Keratinocyte (primary cell): ENCODE measurements at regions not wholly inside any gene's neighbourhood (a gene's known extent, or its start where the extent isn't known, plus 50 kb on each side); places are given as distances from the start of the nearest gene placed in this dataset.

ENCODE experiments used
- DNase-seq: peaks from one replicate; pipeline ENCODE4 v3.0.0-alpha.2; 2011; ENCODE audit warnings: low read depth, missing footprints, low spot score
- FAIRE-seq: peaks from 2 replicates; lab custom pipeline; 2011; peaks lifted over from hg19 to GRCh38; lab: Jason Lieb, UNC
- H2AFZ ChIP-seq: 2 replicates; pipeline ENCODE4 v1.6.0; 2012; ENCODE audit warnings: low read length, control low read depth, inconsistent platforms; ENCODE audit not compliant: control insufficient read depth
- H3K27ac ChIP-seq: 2 replicates; pipeline ENCODE4 v1.5.1; 2011; ENCODE audit warnings: low read length; ENCODE audit not compliant: control insufficient read depth, insufficient read depth
- H3K27me3 ChIP-seq: 3 replicates; pipeline ENCODE4 v1.6.0; 2011; ENCODE audit warnings: low read length; ENCODE audit not compliant: control insufficient read depth, insufficient read depth; ENCODE audit errors: extremely low read depth
- H3K36me3 ChIP-seq, 2 experiments: 2 replicates in 1 of 2; 3 replicates in 1 of 2; pipeline ENCODE4 v1.5.1; 2011; ENCODE audit warnings: low read length in 2 of 2, mild to moderate bottlenecking in 1 of 2; ENCODE audit not compliant: control insufficient read depth in 2 of 2, insufficient read depth in 2 of 2; ENCODE audit errors: extremely low read depth in 1 of 2
- H3K4me1 ChIP-seq: 3 replicates; pipeline ENCODE4 v1.5.1; 2011; ENCODE audit warnings: low read length; ENCODE audit not compliant: control insufficient read depth, insufficient read depth; ENCODE audit errors: extremely low read depth
- H3K4me2 ChIP-seq: 3 replicates; pipeline ENCODE4 v1.6.0; 2011; ENCODE audit warnings: low read depth, low read length; ENCODE audit not compliant: control insufficient read depth, insufficient read depth; ENCODE audit errors: extremely low read depth
- H3K4me3 ChIP-seq, 3 experiments: fragments of 200-600 bp in 1 of 3; sonication (generic) in 1 of 3; 2 replicates in 2 of 3; 3 replicates in 1 of 3; pipeline ENCODE4 v1.5.1; 2011 to 2016; ENCODE audit warnings: low read length in 3 of 3, mild to moderate bottlenecking in 3 of 3, control low read depth in 2 of 3, inconsistent platforms in 1 of 3, low read depth in 1 of 3, mixed read lengths in 1 of 3, mixed run types in 1 of 3, moderate library complexity in 1 of 3; ENCODE audit not compliant: control insufficient read depth in 2 of 3, insufficient read depth in 2 of 3; ENCODE audit errors: extremely low read depth in 1 of 3
- H3K79me2 ChIP-seq: 2 replicates; pipeline ENCODE4 v1.6.0; 2012; ENCODE audit warnings: low read length; ENCODE audit not compliant: control insufficient read depth, insufficient read depth
- H3K9ac ChIP-seq: 3 replicates; pipeline ENCODE4 v1.6.0; 2011; ENCODE audit warnings: low read length; ENCODE audit not compliant: control insufficient read depth, insufficient read depth; ENCODE audit errors: extremely low read depth
- H3K9me1 ChIP-seq: 3 replicates; pipeline ENCODE4 v1.6.0; 2011; ENCODE audit warnings: low read length; ENCODE audit not compliant: control insufficient read depth, insufficient read depth; ENCODE audit errors: extremely low read depth
- H3K9me3 ChIP-seq: 2 replicates; pipeline ENCODE4 v1.5.1; 2012; ENCODE audit warnings: low read depth, low read length; ENCODE audit not compliant: control insufficient read depth
- H4K20me1 ChIP-seq: 3 replicates; pipeline ENCODE4 v1.6.0; 2011; ENCODE audit warnings: low read length; ENCODE audit not compliant: control insufficient read depth, insufficient read depth; ENCODE audit errors: extremely low read depth
- EZH2 ChIP-seq: IDR thresholded peaks from one replicate; pipeline ENCODE4 v1.6.1; 2012; ENCODE audit warnings: inconsistent platforms, mild to moderate bottlenecking, low read length, moderate library complexity
- dilution Hi-C: fragments of 300-500 bp; cut with MboI; formaldehyde crosslinking; loops from one replicate; pipeline ENCODE4 v1.7.0; 2020; ENCODE audit warnings: low sequenced_read_pairs; ENCODE audit not compliant: extremely low pct_ligation_motif_present
- TF ChIP-seq, protein P1 (sequence below), 3 experiments: IDR thresholded peaks in 1 of 3; conservative IDR thresholded peaks in 1 of 3; optimal IDR thresholded peaks in 1 of 3; 2 replicates in 2 of 3; 3 replicates in 1 of 3; pipeline versions ENCODE3 to v1.5.1; 2011; ENCODE audit warnings: low read length in 3 of 3, mild to moderate bottlenecking in 3 of 3, moderate library complexity in 2 of 3, control low read depth in 1 of 3, inconsistent platforms in 1 of 3; ENCODE audit not compliant: insufficient read depth in 2 of 3; ENCODE audit errors: extremely low read depth in 1 of 3

DNA sequence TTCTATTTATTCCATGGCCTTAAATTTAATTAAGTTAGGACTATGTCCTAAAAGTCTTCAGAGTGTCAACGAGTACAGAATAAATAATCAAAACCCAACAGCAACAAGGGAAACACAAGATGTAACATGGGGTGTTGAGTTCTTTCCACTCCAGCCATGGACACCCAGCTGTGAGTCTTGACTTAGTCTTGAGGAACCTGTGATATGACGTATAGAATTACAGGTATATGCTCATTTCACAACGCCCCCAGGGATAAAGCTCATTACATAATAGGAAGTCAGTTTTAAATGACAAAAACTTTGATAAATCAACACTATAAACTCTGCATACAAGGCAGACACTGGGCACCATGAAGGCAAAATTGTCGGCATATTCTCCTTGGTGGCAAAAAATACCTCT, 200.0 kb upstream of the CASK start:
- no peaks in the 10 kb centered on the region for H3K79me2 ChIP-seq
- no peak for DNase-seq
- no peak overlapping the region for H2AFZ ChIP-seq
- H3K9me1 ChIP-seq, result no peaks in the 10 kb centered on the region
- TF ChIP-seq, protein P1, sequence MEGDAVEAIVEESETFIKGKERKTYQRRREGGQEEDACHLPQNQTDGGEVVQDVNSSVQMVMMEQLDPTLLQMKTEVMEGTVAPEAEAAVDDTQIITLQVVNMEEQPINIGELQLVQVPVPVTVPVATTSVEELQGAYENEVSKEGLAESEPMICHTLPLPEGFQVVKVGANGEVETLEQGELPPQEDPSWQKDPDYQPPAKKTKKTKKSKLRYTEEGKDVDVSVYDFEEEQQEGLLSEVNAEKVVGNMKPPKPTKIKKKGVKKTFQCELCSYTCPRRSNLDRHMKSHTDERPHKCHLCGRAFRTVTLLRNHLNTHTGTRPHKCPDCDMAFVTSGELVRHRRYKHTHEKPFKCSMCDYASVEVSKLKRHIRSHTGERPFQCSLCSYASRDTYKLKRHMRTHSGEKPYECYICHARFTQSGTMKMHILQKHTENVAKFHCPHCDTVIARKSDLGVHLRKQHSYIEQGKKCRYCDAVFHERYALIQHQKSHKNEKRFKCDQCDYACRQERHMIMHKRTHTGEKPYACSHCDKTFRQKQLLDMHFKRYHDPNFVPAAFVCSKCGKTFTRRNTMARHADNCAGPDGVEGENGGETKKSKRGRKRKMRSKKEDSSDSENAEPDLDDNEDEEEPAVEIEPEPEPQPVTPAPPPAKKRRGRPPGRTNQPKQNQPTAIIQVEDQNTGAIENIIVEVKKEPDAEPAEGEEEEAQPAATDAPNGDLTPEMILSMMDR (optimal IDR thresholded peaks at IDR 0.05 in 1 of 3, IDR thresholded peaks at IDR 0.05 in 1 of 3, conservative IDR thresholded peaks at IDR 0.05 in 1 of 3; ENCODE audit: extremely low read depth in 1 of 3, insufficient read depth in 2 of 3, low read length in 3 of 3), result no peak
- no peak for TF ChIP-seq EZH2
- dilution Hi-C loops, result no loop called here
- H3K4me1 ChIP-seq, result peaks cover 11% of the 10 kb centered on the region
- H3K4me2 ChIP-seq, result no peak overlapping the region
- H3K36me3 ChIP-seq, result no peaks in the 10 kb centered on the region
- H3K27me3 ChIP-seq, result no peaks in the 10 kb centered on the region
- H3K27ac ChIP-seq, result no peak overlapping the region
- no peak overlapping the region for H3K9ac ChIP-seq
- no peak for FAIRE-seq
- no peak overlapping the region for H3K4me3 ChIP-seq
- no peaks in the 10 kb centered on the region for H4K20me1 ChIP-seq
- no peaks in the 10 kb centered on the region for H3K9me3 ChIP-seq

- dilution Hi-C loops, result no loop called here
- Histone ChIP-seq H3K4me3 (no peak overlapping the region), H3K9me3 (no peaks in the 10 kb centered on the region), H3K27ac (peak overlapping the region; percentile 67), H3K36me3 (no peaks in the 10 kb centered on the region), H3K4me2 (no peak overlapping the region), H4K20me1 (no peaks in the 10 kb centered on the region), H3K27me3 (no peaks in the 10 kb centered on the region), H3K9me1 (no peaks in the 10 kb centered on the region), H3K79me2 (no peaks in the 10 kb centered on the region), H3K4me1 (peaks cover 11% of the 10 kb centered on the region), H3K9ac (peak overlapping the region; percentile 8), H2AFZ (no peak overlapping the region)
- DNase-seq (peak; percentile 69), FAIRE-seq (no peak)
- no peak for TF ChIP-seq EZH2
Measured at GRCh38 chrX:42119076-42119475, 195.7 kb upstream of the CASK start.

DNA sequence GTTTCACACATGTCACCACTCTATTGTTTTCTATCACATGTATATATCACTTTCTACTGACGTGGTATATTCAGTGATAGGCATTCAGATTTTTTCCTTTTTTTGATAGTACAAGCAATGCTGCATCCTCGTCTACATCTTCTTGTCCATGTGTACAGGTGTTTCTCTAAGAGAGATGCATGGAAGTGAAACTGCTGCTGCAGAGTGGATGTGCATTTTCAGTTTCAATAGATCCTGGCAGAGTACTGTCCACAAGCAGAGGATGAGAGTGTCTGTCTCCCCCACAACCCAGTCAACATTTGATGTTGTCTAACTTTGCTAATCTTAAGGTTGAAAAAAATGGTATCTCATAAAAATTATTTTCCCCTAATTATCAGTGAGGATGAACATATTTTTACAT, 194.0 kb upstream of the CASK start:
- no peak overlapping the region for H3K27ac ChIP-seq
- no peak overlapping the region for H3K9ac ChIP-seq
- no peaks in the 10 kb centered on the region for H3K9me3 ChIP-seq
- no peaks in the 10 kb centered on the region for H3K27me3 ChIP-seq
- H4K20me1 ChIP-seq, result no peaks in the 10 kb centered on the region
- FAIRE-seq (no peak), DNase-seq (no peak)
- dilution Hi-C loops, result no loop called here
- H3K36me3 ChIP-seq, result no peaks in the 10 kb centered on the region
- H3K4me1 ChIP-seq, result peaks cover 11% of the 10 kb centered on the region
- no peak for TF ChIP-seq EZH2
- TF ChIP-seq, protein P1 (optimal IDR thresholded peaks at IDR 0.05 in 1 of 3, IDR thresholded peaks at IDR 0.05 in 1 of 3, conservative IDR thresholded peaks at IDR 0.05 in 1 of 3; ENCODE audit: extremely low read depth in 1 of 3, insufficient read depth in 2 of 3, low read length in 3 of 3), result no peak
- H3K4me2 ChIP-seq, result no peak overlapping the region
- no peak overlapping the region for H3K4me3 ChIP-seq
- no peaks in the 10 kb centered on the region for H3K79me2 ChIP-seq
- no peaks in the 10 kb centered on the region for H3K9me1 ChIP-seq
- H2AFZ ChIP-seq, result no peak overlapping the region
